Neural cell (in vitro differentiated cells): ENCODE measurements at regions not wholly inside any gene's neighbourhood (a gene's known extent, or its start where the extent isn't known, plus 50 kb on each side); places are given as distances from the start of the nearest gene placed in this dataset.
"Not testable (repeated sequence)": the region's sequence is repeated elsewhere in the genome, so short reads cannot be mapped to it uniquely, and the experiment has no call there.

Experiments
- H2AFZ ChIP-seq: fragments of 200-600, 300-800 bp; sonication (generic), shearing (Covaris generic); 2 replicates; pipeline ENCODE4 v1.6.0; 2014; ENCODE audit warnings: low read depth, mild to moderate bottlenecking, antibody characterized with exemption, low read length, moderate library complexity
- H3F3A ChIP-seq: fragments of 200-600 bp; shearing (Covaris generic); 2 replicates; pipeline ENCODE4 v1.6.1; 2016; ENCODE audit warnings: mild to moderate bottlenecking, moderate library complexity, mixed read lengths, antibody characterized with exemption, low read length; ENCODE audit not compliant: insufficient read depth, poor library complexity, severe bottlenecking
- H3K27ac ChIP-seq: fragments of 200-600, 300-800 bp; sonication (generic), shearing (Covaris generic); 2 replicates; pipeline ENCODE4 v1.5.1; 2014; ENCODE audit warnings: mild to moderate bottlenecking, low read length, moderate library complexity
- H3K27me3 ChIP-seq: fragments of 300-800, 200-600 bp; sonication (generic), shearing (Covaris generic); 2 replicates; pipeline ENCODE4 v1.6.0; 2014; ENCODE audit warnings: mild to moderate bottlenecking, low read depth, low read length, moderate library complexity; ENCODE audit not compliant: insufficient read depth
- H3K36me3 ChIP-seq: fragments of 300-800, 200-600 bp; sonication (generic), shearing (Covaris generic); 2 replicates; pipeline ENCODE4 v1.5.1; 2014; ENCODE audit warnings: mild to moderate bottlenecking, antibody characterized with exemption, low read length, moderate library complexity; ENCODE audit not compliant: insufficient read depth
- H3K4me2 ChIP-seq: fragments of 300-800, 200-600 bp; sonication (generic), shearing (Covaris generic); 2 replicates; pipeline ENCODE4 v1.6.0; 2014; ENCODE audit warnings: mild to moderate bottlenecking, low read length
- H3K4me3 ChIP-seq: fragments of 300-800, 200-600 bp; sonication (generic), shearing (Covaris generic); 2 replicates; pipeline ENCODE4 v1.5.1; 2014; ENCODE audit warnings: mild to moderate bottlenecking, low read length, moderate library complexity
- H3K79me2 ChIP-seq: fragments of 200-600 bp; shearing (Covaris generic); replicated peaks from 2 replicates; pipeline ENCODE4 v1.6.0; 2014; ENCODE audit warnings: mild to moderate bottlenecking, low read length, moderate library complexity; ENCODE audit not compliant: insufficient read depth
- H3K9ac ChIP-seq: fragments of 300-800, 200-600 bp; sonication (generic), shearing (Covaris generic); 2 replicates; pipeline ENCODE4 v1.6.1; 2016; ENCODE audit warnings: mild to moderate bottlenecking, low read length, mixed read lengths
- H3K9me2 ChIP-seq: fragments of 200-600 bp; shearing (Covaris generic); 2 replicates; pipeline ENCODE4 v1.6.1; 2016; ENCODE audit warnings: mild to moderate bottlenecking, low read length, mixed read lengths; ENCODE audit not compliant: insufficient read depth
- H3K9me3 ChIP-seq: fragments of 200-600, 300-800 bp; sonication (generic), shearing (Covaris generic); 2 replicates; pipeline ENCODE4 v1.6.1; 2016; ENCODE audit warnings: mild to moderate bottlenecking, mixed run types, low read length, moderate library complexity, mixed read lengths
- H4K20me1 ChIP-seq: fragments of 200-600 bp; shearing (Covaris generic); 2 replicates; pipeline ENCODE4 v1.6.1; 2016; ENCODE audit warnings: mild to moderate bottlenecking, mixed run types; ENCODE audit not compliant: insufficient read depth
- EP300 ChIP-seq: fragments of 450-650 bp; conservative IDR thresholded peaks from 2 replicates; pipeline ENCODE4 v1.6.1; 2014; ENCODE audit warnings: antibody characterized with exemption, mild to moderate bottlenecking, moderate library complexity; ENCODE audit not compliant: poor library complexity, severe bottlenecking
- EZH2 ChIP-seq: fragments of 200-600, 300-800 bp; shearing (Covaris generic), sonication (generic); IDR thresholded peaks from 2 replicates; pipeline ENCODE4 v1.6.1; 2014; ENCODE audit warnings: antibody characterized with exemption, low read length, borderline replicate concordance, mild to moderate bottlenecking; ENCODE audit not compliant: insufficient read depth, poor library complexity, severe bottlenecking
- MXI1 ChIP-seq: fragments of 450-650 bp; conservative IDR thresholded peaks from 2 replicates; pipeline ENCODE4 v1.6.1; 2014; ENCODE audit warnings: antibody characterized with exemption, mild to moderate bottlenecking; ENCODE audit not compliant: poor library complexity, severe bottlenecking
- POLR2AphosphoS5 ChIP-seq: IDR thresholded peaks from 2 replicates; pipeline ENCODE4 v1.6.1; 2012
- RAD21 ChIP-seq: fragments of 450-650 bp; conservative IDR thresholded peaks from 2 replicates; pipeline ENCODE4 v1.6.1; 2014; ENCODE audit warnings: antibody characterized with exemption, mild to moderate bottlenecking, moderate library complexity
- SMC3 ChIP-seq: fragments of 450-650 bp; conservative IDR thresholded peaks from 2 replicates; pipeline ENCODE4 v1.6.1; 2014; ENCODE audit warnings: antibody characterized with exemption, mild to moderate bottlenecking, moderate library complexity; ENCODE audit not compliant: poor library complexity
- TAF1 ChIP-seq: IDR thresholded peaks from 2 replicates; pipeline ENCODE4 v1.6.1; 2012; ENCODE audit warnings: low read depth
- TF ChIP-seq, protein P1 (sequence below): IDR thresholded peaks from 2 replicates; pipeline ENCODE4 v1.6.1; 2012; ENCODE audit warnings: borderline replicate concordance
- TF ChIP-seq, protein P2 (sequence below): fragments of 450-650 bp; IDR thresholded peaks from 2 replicates; pipeline ENCODE4 v1.5.1; 2014; ENCODE audit warnings: antibody characterized with exemption, mild to moderate bottlenecking, moderate library complexity; ENCODE audit not compliant: poor library complexity, severe bottlenecking

DNA sequence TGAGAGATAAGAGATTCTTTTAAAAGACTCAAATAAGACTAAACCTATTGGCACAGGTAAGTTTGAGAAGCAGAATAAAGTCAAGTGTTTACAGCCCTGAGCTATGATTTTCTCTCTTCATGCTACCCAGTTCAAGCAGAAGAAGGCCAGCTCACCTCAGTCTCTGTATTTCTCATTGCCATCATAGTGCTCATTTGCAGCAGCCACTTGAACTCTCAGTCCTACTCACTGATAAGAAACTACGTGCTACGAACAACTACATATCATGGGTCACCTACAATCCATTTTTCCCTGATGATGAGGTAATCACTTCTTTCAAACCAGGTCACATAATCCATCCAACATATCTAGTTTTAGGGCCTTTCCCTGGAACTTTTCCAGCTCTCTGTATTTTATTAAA, 617.5 kb downstream of the JRKL start:
- H3K27ac ChIP-seq: no peak overlapping the region
- no peaks in the 10 kb centered on the region for H3F3A ChIP-seq
- no peak overlapping the region for H3K4me3 ChIP-seq
- H4K20me1 ChIP-seq: no peaks in the 10 kb centered on the region
- no peaks in the 10 kb centered on the region for H3K79me2 ChIP-seq
- H3K9me3 ChIP-seq: no peaks in the 10 kb centered on the region
- no peaks in the 10 kb centered on the region for H3K27me3 ChIP-seq
- H2AFZ ChIP-seq: no peak overlapping the region
- H3K9ac ChIP-seq: no peak overlapping the region
- H3K9me2 ChIP-seq: no peaks in the 10 kb centered on the region
- no peak overlapping the region for H3K4me2 ChIP-seq
- no peaks in the 10 kb centered on the region for H3K36me3 ChIP-seq
- TF ChIP-seq MXI1 (no peak), SMC3 (no peak), POLR2AphosphoS5 (no peak), TAF1 (no peak), EZH2 (no peak), EP300 (no peak), RAD21 (no peak)
- TF ChIP-seq, protein P1, sequence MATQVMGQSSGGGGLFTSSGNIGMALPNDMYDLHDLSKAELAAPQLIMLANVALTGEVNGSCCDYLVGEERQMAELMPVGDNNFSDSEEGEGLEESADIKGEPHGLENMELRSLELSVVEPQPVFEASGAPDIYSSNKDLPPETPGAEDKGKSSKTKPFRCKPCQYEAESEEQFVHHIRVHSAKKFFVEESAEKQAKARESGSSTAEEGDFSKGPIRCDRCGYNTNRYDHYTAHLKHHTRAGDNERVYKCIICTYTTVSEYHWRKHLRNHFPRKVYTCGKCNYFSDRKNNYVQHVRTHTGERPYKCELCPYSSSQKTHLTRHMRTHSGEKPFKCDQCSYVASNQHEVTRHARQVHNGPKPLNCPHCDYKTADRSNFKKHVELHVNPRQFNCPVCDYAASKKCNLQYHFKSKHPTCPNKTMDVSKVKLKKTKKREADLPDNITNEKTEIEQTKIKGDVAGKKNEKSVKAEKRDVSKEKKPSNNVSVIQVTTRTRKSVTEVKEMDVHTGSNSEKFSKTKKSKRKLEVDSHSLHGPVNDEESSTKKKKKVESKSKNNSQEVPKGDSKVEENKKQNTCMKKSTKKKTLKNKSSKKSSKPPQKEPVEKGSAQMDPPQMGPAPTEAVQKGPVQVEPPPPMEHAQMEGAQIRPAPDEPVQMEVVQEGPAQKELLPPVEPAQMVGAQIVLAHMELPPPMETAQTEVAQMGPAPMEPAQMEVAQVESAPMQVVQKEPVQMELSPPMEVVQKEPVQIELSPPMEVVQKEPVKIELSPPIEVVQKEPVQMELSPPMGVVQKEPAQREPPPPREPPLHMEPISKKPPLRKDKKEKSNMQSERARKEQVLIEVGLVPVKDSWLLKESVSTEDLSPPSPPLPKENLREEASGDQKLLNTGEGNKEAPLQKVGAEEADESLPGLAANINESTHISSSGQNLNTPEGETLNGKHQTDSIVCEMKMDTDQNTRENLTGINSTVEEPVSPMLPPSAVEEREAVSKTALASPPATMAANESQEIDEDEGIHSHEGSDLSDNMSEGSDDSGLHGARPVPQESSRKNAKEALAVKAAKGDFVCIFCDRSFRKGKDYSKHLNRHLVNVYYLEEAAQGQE: no peak
- TF ChIP-seq, protein P2, sequence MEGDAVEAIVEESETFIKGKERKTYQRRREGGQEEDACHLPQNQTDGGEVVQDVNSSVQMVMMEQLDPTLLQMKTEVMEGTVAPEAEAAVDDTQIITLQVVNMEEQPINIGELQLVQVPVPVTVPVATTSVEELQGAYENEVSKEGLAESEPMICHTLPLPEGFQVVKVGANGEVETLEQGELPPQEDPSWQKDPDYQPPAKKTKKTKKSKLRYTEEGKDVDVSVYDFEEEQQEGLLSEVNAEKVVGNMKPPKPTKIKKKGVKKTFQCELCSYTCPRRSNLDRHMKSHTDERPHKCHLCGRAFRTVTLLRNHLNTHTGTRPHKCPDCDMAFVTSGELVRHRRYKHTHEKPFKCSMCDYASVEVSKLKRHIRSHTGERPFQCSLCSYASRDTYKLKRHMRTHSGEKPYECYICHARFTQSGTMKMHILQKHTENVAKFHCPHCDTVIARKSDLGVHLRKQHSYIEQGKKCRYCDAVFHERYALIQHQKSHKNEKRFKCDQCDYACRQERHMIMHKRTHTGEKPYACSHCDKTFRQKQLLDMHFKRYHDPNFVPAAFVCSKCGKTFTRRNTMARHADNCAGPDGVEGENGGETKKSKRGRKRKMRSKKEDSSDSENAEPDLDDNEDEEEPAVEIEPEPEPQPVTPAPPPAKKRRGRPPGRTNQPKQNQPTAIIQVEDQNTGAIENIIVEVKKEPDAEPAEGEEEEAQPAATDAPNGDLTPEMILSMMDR: no peak

DNA sequence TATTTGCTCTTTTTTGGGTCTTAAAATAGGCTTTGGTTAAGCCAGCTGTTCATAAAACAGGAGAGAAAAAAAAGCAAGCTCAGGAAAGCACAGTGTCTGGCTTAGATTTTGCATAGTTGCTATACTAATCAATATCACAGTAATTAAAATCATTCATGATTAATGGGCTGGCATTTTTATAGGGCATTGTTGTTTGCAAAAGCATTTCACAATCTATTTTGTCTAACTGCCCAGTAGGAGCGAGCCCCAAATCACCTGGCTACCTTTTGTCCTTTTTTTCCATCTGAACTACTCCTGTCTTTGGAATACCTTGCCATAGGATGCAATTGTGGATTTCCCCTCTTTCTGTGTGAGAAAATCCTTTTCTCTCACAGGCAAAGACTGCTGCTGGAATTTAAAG, 619.8 kb downstream of the JRKL start:
- Histone ChIP-seq H3K4me3 (no peak overlapping the region), H3F3A (no peaks in the 10 kb centered on the region), H3K9me3 (no peaks in the 10 kb centered on the region), H3K9ac (no peak overlapping the region), H3K4me2 (no peak overlapping the region), H3K27ac (no peak overlapping the region), H2AFZ (no peak overlapping the region), H3K27me3 (no peaks in the 10 kb centered on the region), H3K9me2 (no peaks in the 10 kb centered on the region), H3K36me3 (no peaks in the 10 kb centered on the region), H4K20me1 (no peaks in the 10 kb centered on the region), H3K79me2 (no peaks in the 10 kb centered on the region)
- no peak for TF ChIP-seq TAF1
- TF ChIP-seq, protein P1: no peak
- TF ChIP-seq, protein P2: no peak
- TF ChIP-seq EP300: no peak
- TF ChIP-seq EZH2: no peak
- TF ChIP-seq RAD21: no peak
- TF ChIP-seq SMC3: no peak
- TF ChIP-seq POLR2AphosphoS5: no peak
- no peak for TF ChIP-seq MXI1

DNA sequence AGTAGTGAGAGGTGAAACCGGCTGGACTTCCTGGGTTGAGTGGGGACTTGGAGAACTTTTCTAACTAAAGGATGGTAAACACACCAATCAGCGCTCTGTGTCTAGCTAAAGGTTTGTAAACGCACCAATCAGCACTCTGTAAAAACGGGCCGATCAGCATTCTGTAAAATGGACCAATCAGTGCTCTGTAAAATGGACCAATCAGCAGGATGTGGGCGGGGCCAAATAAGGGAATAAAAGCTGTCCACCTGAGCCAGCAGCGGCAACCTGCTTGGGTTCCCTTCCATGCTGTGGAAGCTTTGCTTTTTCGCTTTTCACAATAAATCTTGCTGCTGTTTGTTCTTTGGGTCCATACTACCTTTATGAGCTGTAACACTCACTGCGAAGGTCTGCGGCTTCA, 621.2 kb downstream of the JRKL start:
- not testable (repeated sequence) for H3K9me3 ChIP-seq, H3K9me2 ChIP-seq

More for the DNA sequence above, 621.2 kb downstream of the JRKL start:
- H3K27ac ChIP-seq, H3F3A ChIP-seq, H3K27me3 ChIP-seq, H3K79me2 ChIP-seq, H4K20me1 ChIP-seq, H3K36me3 ChIP-seq, H2AFZ ChIP-seq, H3K4me3 ChIP-seq, H3K9ac ChIP-seq, H3K4me2 ChIP-seq: not testable (repeated sequence)
